ENCODE measurements at regions not wholly inside any gene's neighbourhood (a gene's known extent, or its start where the extent isn't known, plus 50 kb on each side); places are given as distances from the start of the nearest gene placed in this dataset.

GRCh38 chr11:76721755-76722677 lies 51.5 kb upstream of the LRRC32 start:
- H3K4me3 ChIP-seq (ENCODE audit: low read depth, low read length) = no peak overlapping the region
- TF ChIP-seq, protein P1, sequence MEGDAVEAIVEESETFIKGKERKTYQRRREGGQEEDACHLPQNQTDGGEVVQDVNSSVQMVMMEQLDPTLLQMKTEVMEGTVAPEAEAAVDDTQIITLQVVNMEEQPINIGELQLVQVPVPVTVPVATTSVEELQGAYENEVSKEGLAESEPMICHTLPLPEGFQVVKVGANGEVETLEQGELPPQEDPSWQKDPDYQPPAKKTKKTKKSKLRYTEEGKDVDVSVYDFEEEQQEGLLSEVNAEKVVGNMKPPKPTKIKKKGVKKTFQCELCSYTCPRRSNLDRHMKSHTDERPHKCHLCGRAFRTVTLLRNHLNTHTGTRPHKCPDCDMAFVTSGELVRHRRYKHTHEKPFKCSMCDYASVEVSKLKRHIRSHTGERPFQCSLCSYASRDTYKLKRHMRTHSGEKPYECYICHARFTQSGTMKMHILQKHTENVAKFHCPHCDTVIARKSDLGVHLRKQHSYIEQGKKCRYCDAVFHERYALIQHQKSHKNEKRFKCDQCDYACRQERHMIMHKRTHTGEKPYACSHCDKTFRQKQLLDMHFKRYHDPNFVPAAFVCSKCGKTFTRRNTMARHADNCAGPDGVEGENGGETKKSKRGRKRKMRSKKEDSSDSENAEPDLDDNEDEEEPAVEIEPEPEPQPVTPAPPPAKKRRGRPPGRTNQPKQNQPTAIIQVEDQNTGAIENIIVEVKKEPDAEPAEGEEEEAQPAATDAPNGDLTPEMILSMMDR (IDR thresholded peaks at IDR 0.05; ENCODE audit: low read depth, low read length) = peak; percentile 95

GRCh38 chr11:76723142-76723541 lies 52.6 kb upstream of the LRRC32 start:
- no peaks in the 10 kb centered on the region for H3K36me3 ChIP-seq
- H3K9me3 ChIP-seq (ENCODE audit: severe bottlenecking) = no peaks in the 10 kb centered on the region
- H3K4me3 ChIP-seq (ENCODE audit: low read depth, low read length) = no peak overlapping the region
- peak; percentile 42 for DNase-seq
- H3K27ac ChIP-seq = no peak overlapping the region
- H3K27me3 ChIP-seq (ENCODE audit: insufficient read depth, low read depth, severe bottlenecking) = no peaks in the 10 kb centered on the region
- TF ChIP-seq, protein P1 (IDR thresholded peaks at IDR 0.05; ENCODE audit: low read depth, low read length) = peak; percentile 61

More at GRCh38 chr11:76721755-76722677, 51.5 kb upstream of the LRRC32 start:
- H3K9me3 ChIP-seq (ENCODE audit: severe bottlenecking) = no peaks in the 10 kb centered on the region
- H3K27me3 ChIP-seq (ENCODE audit: insufficient read depth, low read depth, severe bottlenecking) = no peaks in the 10 kb centered on the region
- no peak overlapping the region for H3K27ac ChIP-seq
- no peaks in the 10 kb centered on the region for H3K36me3 ChIP-seq
- DNase-seq = peak; percentile 92

DNA sequence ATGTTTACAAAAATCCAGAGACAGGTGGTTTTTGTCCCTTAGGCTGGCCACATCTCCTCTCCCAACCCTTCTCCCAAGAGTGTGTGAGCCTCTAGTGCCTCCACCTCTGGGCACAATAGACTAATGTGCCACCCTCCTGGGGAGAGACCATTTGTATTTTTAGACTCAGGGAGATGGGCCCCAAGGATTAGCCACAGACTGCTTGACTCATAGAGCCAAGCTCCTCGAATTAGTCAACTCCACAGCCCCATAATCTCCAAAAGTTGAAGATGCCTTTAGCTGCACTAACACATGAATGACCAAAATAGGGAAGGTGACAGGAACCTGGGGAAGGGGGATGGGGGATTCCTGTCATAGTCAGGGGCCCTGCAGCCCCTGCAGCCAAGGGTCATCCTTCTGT lies 53.0 kb upstream of the LRRC32 start:
- TF ChIP-seq, protein P1 (IDR thresholded peaks at IDR 0.05; ENCODE audit: low read depth, low read length) = no peak
- Histone ChIP-seq H3K27ac (no peak overlapping the region), H3K36me3 (no peaks in the 10 kb centered on the region), H3K9me3 (ENCODE audit: severe bottlenecking) (no peaks in the 10 kb centered on the region), H3K4me3 (ENCODE audit: low read depth, low read length) (no peak overlapping the region), H3K27me3 (ENCODE audit: insufficient read depth, low read depth, severe bottlenecking) (no peaks in the 10 kb centered on the region)
- DNase-seq = no peak

DNA sequence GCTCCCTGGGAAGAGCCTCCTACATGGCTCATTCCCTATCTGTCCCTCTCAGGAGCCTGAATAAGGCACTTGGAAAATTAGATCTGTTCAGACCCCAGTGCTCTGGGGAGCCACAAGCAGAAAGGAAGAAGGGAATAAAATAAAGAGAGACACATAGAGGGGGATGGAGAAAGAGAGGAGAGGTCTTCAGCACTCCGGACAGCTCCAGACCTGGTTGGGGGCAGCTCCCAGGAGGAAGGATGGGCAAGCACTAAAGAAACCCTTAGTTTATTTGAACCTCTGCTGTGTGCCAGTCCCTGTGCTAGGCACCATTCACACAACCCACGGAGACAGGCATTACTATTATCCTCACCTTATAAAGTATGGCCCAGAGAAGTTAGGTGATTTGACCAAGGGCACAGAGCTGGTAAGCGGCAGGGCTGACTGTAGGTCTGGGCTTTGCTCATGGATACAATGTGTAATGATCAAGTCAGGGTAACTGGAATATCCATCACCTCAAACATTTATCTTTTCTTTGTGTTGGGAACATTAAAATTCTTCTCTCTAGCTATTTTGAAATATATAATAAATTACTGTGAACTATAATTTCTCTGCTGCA lies 53.7 kb upstream of the LRRC32 start:
- Histone ChIP-seq H3K4me3 (ENCODE audit: low read depth, low read length) (no peak overlapping the region), H3K27ac (no peak overlapping the region), H3K27me3 (ENCODE audit: insufficient read depth, low read depth, severe bottlenecking) (no peaks in the 10 kb centered on the region), H3K36me3 (no peaks in the 10 kb centered on the region), H3K9me3 (ENCODE audit: severe bottlenecking) (no peaks in the 10 kb centered on the region)
- DNase-seq = no peak
- TF ChIP-seq, protein P1 (IDR thresholded peaks at IDR 0.05; ENCODE audit: low read depth, low read length) = no peak

DNA sequence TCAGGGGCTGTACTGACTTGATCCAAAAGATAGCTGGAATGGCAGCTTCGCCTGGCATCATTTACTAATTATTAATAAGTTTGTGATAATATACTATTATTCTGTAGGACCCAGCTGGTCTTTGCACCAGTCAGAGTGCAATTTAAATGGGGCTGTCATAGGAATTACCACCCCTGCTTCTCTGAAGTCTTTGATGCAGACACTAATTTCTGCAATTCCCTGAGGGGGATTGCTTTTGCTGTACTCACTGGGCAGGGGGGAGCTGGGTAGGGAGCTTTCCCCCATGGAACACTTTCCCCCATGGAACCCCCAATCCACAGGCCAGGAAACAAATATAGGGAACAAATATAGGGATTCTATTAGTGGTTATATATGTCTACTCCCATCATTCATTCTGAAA lies 54.9 kb upstream of the TSKU start:
- Histone ChIP-seq H3K4me3 (ENCODE audit: low read depth, low read length) (no peak overlapping the region), H3K27me3 (ENCODE audit: insufficient read depth, low read depth, severe bottlenecking) (no peaks in the 10 kb centered on the region), H3K9me3 (ENCODE audit: severe bottlenecking) (no peaks in the 10 kb centered on the region), H3K36me3 (no peaks in the 10 kb centered on the region), H3K27ac (no peak overlapping the region)
- no peak for DNase-seq
- TF ChIP-seq, protein P1 (IDR thresholded peaks at IDR 0.05; ENCODE audit: low read depth, low read length) = no peak

Measured in WERI-Rb-1 (cell line).